SK-N-SH treated with all-trans-retinoic acid at 6 μM for 48 hours (cell line): ENCODE measurements at regions not wholly inside any gene's neighbourhood (a gene's known extent, or its start where the extent isn't known, plus 50 kb on each side); places are given as distances from the start of the nearest gene placed in this dataset.
A peak's percentile ranks its signal among the peaks of the same experiment; 100 is the strongest.
"Not testable (repeated sequence)": the region's sequence is repeated elsewhere in the genome, so short reads cannot be mapped to it uniquely, and the experiment has no call there.

Experiments
- ATAC-seq: fragments of 200-7000 bp; cut with Tn5 transposase; 3 replicates; pipeline ENCODE4 v1.9.1; 2020; ENCODE audit warnings: mild to moderate bottlenecking, moderate library complexity
- ARNTL ChIP-seq: fragments of 450-650 bp; formaldehyde crosslinking; IDR thresholded peaks from 2 replicates; pipeline ENCODE4 v1.5.0; 2020; ENCODE audit warnings: low read depth, mild to moderate bottlenecking, moderate library complexity, borderline replicate concordance
- BACH2 ChIP-seq: fragments of 250-450 bp; sonication (Bioruptor Pico); IDR thresholded peaks from 2 replicates; pipeline ENCODE4 v1.9.0; 2021; ENCODE audit warnings: mild to moderate bottlenecking, borderline replicate concordance
- CSDC2 ChIP-seq: fragments of 250-450 bp; sonication (Bioruptor Pico); IDR thresholded peaks from 2 replicates; pipeline ENCODE4 v1.5.0; 2020; ENCODE audit warnings: mild to moderate bottlenecking, moderate library complexity
- ESRRG ChIP-seq: fragments of 250-450 bp; sonication (Bioruptor Pico); IDR thresholded peaks from 2 replicates; pipeline ENCODE4 v1.6.1; 2021; ENCODE audit warnings: mild to moderate bottlenecking
- GLIS3 ChIP-seq: fragments of 250-450 bp; sonication (Bioruptor Pico); IDR thresholded peaks from 2 replicates; pipeline ENCODE4 v1.5.0; 2020; ENCODE audit warnings: mild to moderate bottlenecking, moderate library complexity
- ISL1 ChIP-seq: fragments of 250-450 bp; sonication (Bioruptor Pico); IDR thresholded peaks from 2 replicates; pipeline ENCODE4 v2.1.2; 2022; ENCODE audit warnings: mild to moderate bottlenecking, moderate library complexity
- OSR1 ChIP-seq: fragments of 250-450 bp; sonication (Bioruptor Pico); IDR thresholded peaks from 2 replicates; pipeline ENCODE4 v1.8.0; 2022; ENCODE audit warnings: moderate library complexity, mild to moderate bottlenecking, inconsistent platforms
- PATZ1 ChIP-seq: fragments of 250-450 bp; sonication (Bioruptor Pico); IDR thresholded peaks from 2 replicates; pipeline ENCODE4 v1.8.0; 2020; ENCODE audit warnings: mild to moderate bottlenecking, moderate library complexity, borderline replicate concordance
- PPARA ChIP-seq: fragments of 250-450 bp; sonication (Bioruptor Pico); IDR thresholded peaks from 2 replicates; pipeline ENCODE4 v1.5.0; 2020; ENCODE audit warnings: mild to moderate bottlenecking, borderline replicate concordance
- RARB ChIP-seq: fragments of 250-450 bp; sonication (Bioruptor Pico); IDR thresholded peaks from 2 replicates; pipeline ENCODE4 v1.8.0; 2021; ENCODE audit warnings: mild to moderate bottlenecking, moderate library complexity
- TCF4 ChIP-seq: fragments of 250-450 bp; sonication (Bioruptor Pico); IDR thresholded peaks from 2 replicates; pipeline ENCODE4 v1.8.0; 2021; ENCODE audit warnings: mild to moderate bottlenecking, moderate library complexity, borderline replicate concordance
- TOX ChIP-seq: fragments of 250-450 bp; sonication (Bioruptor Pico); IDR thresholded peaks from 2 replicates; pipeline ENCODE4 v1.8.0; 2021; ENCODE audit warnings: mild to moderate bottlenecking, moderate library complexity, borderline replicate concordance
- TSHZ2 ChIP-seq: fragments of 250-450 bp; sonication (Bioruptor Pico); IDR thresholded peaks from 2 replicates; pipeline ENCODE4 v1.5.0; 2020; ENCODE audit warnings: mild to moderate bottlenecking, moderate library complexity
- ZC3H10 ChIP-seq: fragments of 250-450 bp; sonication (Bioruptor Pico); IDR thresholded peaks from 2 replicates; pipeline ENCODE4 v1.5.1; 2021; ENCODE audit warnings: mild to moderate bottlenecking, moderate library complexity
- ZFP3 ChIP-seq: fragments of 250-450 bp; sonication (Bioruptor Pico); IDR thresholded peaks from 2 replicates; pipeline ENCODE4 v1.5.0; 2020; ENCODE audit warnings: mild to moderate bottlenecking, moderate library complexity
- ZFP30 ChIP-seq: fragments of 450-650 bp; formaldehyde crosslinking; IDR thresholded peaks from 2 replicates; pipeline ENCODE4 v1.5.0; 2022; ENCODE audit warnings: mild to moderate bottlenecking, moderate library complexity
- ZNF565 ChIP-seq: fragments of 450-650 bp; formaldehyde crosslinking; conservative IDR thresholded peaks from 2 replicates; pipeline ENCODE4 v1.5.0; 2020; ENCODE audit warnings: low read depth, mild to moderate bottlenecking, moderate library complexity
- ZNF70 ChIP-seq: fragments of 450-650 bp; formaldehyde crosslinking; IDR thresholded peaks from 2 replicates; pipeline ENCODE4 v1.5.0; 2020; ENCODE audit warnings: mild to moderate bottlenecking, moderate library complexity
- ZNF8 ChIP-seq: fragments of 450-650 bp; formaldehyde crosslinking; IDR thresholded peaks from 2 replicates; pipeline ENCODE4 v1.5.0; 2020; ENCODE audit warnings: mild to moderate bottlenecking, moderate library complexity

- no peak for ATAC-seq
- TF ChIP-seq ZNF565 (CRISPR knock-in tag) (no peak), GLIS3 (CRISPR knock-in tag) (no peak), PPARA (no peak), OSR1 (CRISPR knock-in tag) (no peak), CSDC2 (CRISPR knock-in tag) (no peak)
Measured at GRCh38 chr15:22253676-22254408, 173.5 kb downstream of the OR4M2 start.

- not testable (repeated sequence) for ATAC-seq
Measured at GRCh38 chr15:22254409-22255045, 174.2 kb downstream of the OR4M2 start.

- ATAC-seq: not testable (repeated sequence)
Measured at GRCh38 chr15:22255606-22256005, 175.3 kb downstream of the OR4M2 start.

GRCh38 chr15:22256389-22257046 is 176.2 kb downstream of the OR4M2 start:
- not testable (repeated sequence) for ATAC-seq

GRCh38 chr15:22257047-22258008 is 177.0 kb downstream of the OR4M2 start:
- TF ChIP-seq ZNF70 (CRISPR knock-in tag): no peak
- no peak for TF ChIP-seq PPARA
- no peak for TF ChIP-seq ZC3H10
- no peak for TF ChIP-seq ZFP30 (CRISPR knock-in tag)
- no peak for TF ChIP-seq GLIS3 (CRISPR knock-in tag)
- no peak for TF ChIP-seq TOX

GRCh38 chr15:22258009-22258397 is 177.7 kb downstream of the OR4M2 start:
- no peak for ATAC-seq
- no peak for TF ChIP-seq TCF4 (CRISPR knock-in tag)
- no peak for TF ChIP-seq OSR1 (CRISPR knock-in tag)
- no peak for TF ChIP-seq RARB (CRISPR knock-in tag)
- TF ChIP-seq GLIS3 (CRISPR knock-in tag): no peak
- no peak for TF ChIP-seq ZNF8
- no peak for TF ChIP-seq ZNF70 (CRISPR knock-in tag)
- TF ChIP-seq ISL1 (CRISPR knock-in tag): no peak
- no peak for TF ChIP-seq ZC3H10
- no peak for TF ChIP-seq ZFP30 (CRISPR knock-in tag)
- no peak for TF ChIP-seq BACH2 (CRISPR knock-in tag)
- no peak for TF ChIP-seq ARNTL (CRISPR knock-in tag)
- no peak for TF ChIP-seq ESRRG (CRISPR knock-in tag)
- TF ChIP-seq TSHZ2 (CRISPR knock-in tag): no peak
- TF ChIP-seq PPARA: no peak
- TF ChIP-seq PATZ1: no peak
- no peak for TF ChIP-seq TOX
- TF ChIP-seq ZFP3 (CRISPR knock-in tag): no peak
- TF ChIP-seq, all 23 proteins: peak for 0

More at GRCh38 chr15:22257047-22258008, 177.0 kb downstream of the OR4M2 start:
- ATAC-seq: peak; percentile 87
